Activated naive CD4-positive, alpha-beta T cell treated with anti-CD3 and anti-CD28 coated beads, Interleukin-2, amount 50 U/mL, for 72 hours (primary cell): ENCODE measurements at regions not wholly inside any gene's neighbourhood (a gene's known extent, or its start where the extent isn't known, plus 50 kb on each side); places are given as distances from the start of the nearest gene placed in this dataset.
A peak's percentile ranks its signal among the peaks of the same experiment; 100 is the strongest.

Experiments
- ATAC-seq, 2 donors: fragments of 150-1000 bp; cut with Tn5 transposase; 2 replicates each; pipeline ENCODE4 v1.10.0; 2021; ENCODE audit warnings: mild to moderate bottlenecking in 2 of 2, moderate library complexity in 2 of 2
- DNase-seq, 2 donors: peaks; one replicate each; pipeline ENCODE4 v3.0.0; 2021 to 2022; ENCODE audit warnings: low spot score in 2 of 2
- H3K27ac Mint-ChIP-seq, 2 donors: one replicate each; pipeline ENCODE4 v1.8.0; 2022; ENCODE audit warnings: mild to moderate bottlenecking in 2 of 2, mixed read lengths in 2 of 2
- H3K36me3 Mint-ChIP-seq, 2 donors: one replicate each; pipeline ENCODE4 v1.8.0; 2022; ENCODE audit warnings: mixed read lengths in 2 of 2
- H3K9me3 Mint-ChIP-seq, 2 donors: one replicate each; pipeline ENCODE4 v1.8.0; 2022; ENCODE audit warnings: mixed read lengths in 2 of 2

GRCh38 chr22:49023161-49023878 is 804.4 kb downstream of the BRD1 start:
- no peaks in the 10 kb centered on the region for H3K9me3 Mint-ChIP-seq
- H3K27ac Mint-ChIP-seq = no peak overlapping the region
- no peak for ATAC-seq
- no peaks in the 10 kb centered on the region for H3K36me3 Mint-ChIP-seq
- peak in 1 of 2 donors; percentile 25 for DNase-seq

- no peaks in the 10 kb centered on the region for H3K36me3 Mint-ChIP-seq
- H3K27ac Mint-ChIP-seq = no peak overlapping the region
- H3K9me3 Mint-ChIP-seq = no peaks in the 10 kb centered on the region
- ATAC-seq = no peak
- DNase-seq = peak in 1 of 2 donors; percentile 18
Measured at GRCh38 chr22:49022816-49023160, 804.9 kb downstream of the BRD1 start.

GRCh38 chr22:49021926-49022815 is 805.5 kb downstream of the BRD1 start:
- H3K36me3 Mint-ChIP-seq = no peaks in the 10 kb centered on the region
- DNase-seq = peak in 1 of 2 donors; percentile 21
- H3K27ac Mint-ChIP-seq = no peak overlapping the region
- ATAC-seq = no peak
- no peaks in the 10 kb centered on the region for H3K9me3 Mint-ChIP-seq

- Mint-ChIP-seq H3K36me3 (no peaks in the 10 kb centered on the region), H3K27ac (no peak overlapping the region), H3K9me3 (no peaks in the 10 kb centered on the region)
- ATAC-seq (no peak), DNase-seq (peak in 1 of 2 donors; percentile 35)
Measured at GRCh38 chr22:49021131-49021925, 806.3 kb downstream of the BRD1 start.

GRCh38 chr22:49019737-49020713 is 807.6 kb downstream of the BRD1 start:
- DNase-seq = peak in 1 of 2 donors; percentile 25
- H3K9me3 Mint-ChIP-seq = no peaks in the 10 kb centered on the region
- H3K36me3 Mint-ChIP-seq = no peaks in the 10 kb centered on the region
- no peak for ATAC-seq
- no peak overlapping the region for H3K27ac Mint-ChIP-seq

GRCh38 chr22:49018601-49019000 is 809.1 kb downstream of the BRD1 start:
- ATAC-seq = no peak
- DNase-seq = no peak
- Mint-ChIP-seq H3K9me3 (no peaks in the 10 kb centered on the region), H3K27ac (no peak overlapping the region), H3K36me3 (no peaks in the 10 kb centered on the region)

GRCh38 chr22:49017482-49018329 is 810.0 kb downstream of the BRD1 start:
- ATAC-seq (no peak), DNase-seq (no peak)
- H3K27ac Mint-ChIP-seq = no peak overlapping the region
- no peaks in the 10 kb centered on the region for H3K36me3 Mint-ChIP-seq
- no peaks in the 10 kb centered on the region for H3K9me3 Mint-ChIP-seq

- Mint-ChIP-seq H3K36me3 (no peaks in the 10 kb centered on the region), H3K27ac (no peak overlapping the region), H3K9me3 (no peaks in the 10 kb centered on the region)
- ATAC-seq (no peak), DNase-seq (no peak)
Measured at GRCh38 chr22:49016909-49017481, 810.7 kb downstream of the BRD1 start.

- no peak overlapping the region for H3K27ac Mint-ChIP-seq
- no peaks in the 10 kb centered on the region for H3K36me3 Mint-ChIP-seq
- H3K9me3 Mint-ChIP-seq = no peaks in the 10 kb centered on the region
- ATAC-seq = no peak
- DNase-seq = no peak
Measured at GRCh38 chr22:49015993-49016908, 811.4 kb downstream of the BRD1 start.

- no peaks in the 10 kb centered on the region for H3K9me3 Mint-ChIP-seq
- ATAC-seq = no peak
- no peak overlapping the region for H3K27ac Mint-ChIP-seq
- DNase-seq = no peak
- H3K36me3 Mint-ChIP-seq = no peaks in the 10 kb centered on the region
Measured at GRCh38 chr22:49015459-49015858, 812.2 kb downstream of the BRD1 start.

GRCh38 chr22:49014227-49015201 is 813.2 kb downstream of the BRD1 start:
- DNase-seq = no peak
- no peaks in the 10 kb centered on the region for H3K36me3 Mint-ChIP-seq
- ATAC-seq = no peak
- H3K27ac Mint-ChIP-seq = no peak overlapping the region
- no peaks in the 10 kb centered on the region for H3K9me3 Mint-ChIP-seq

GRCh38 chr22:49013707-49014106 is 814.0 kb downstream of the BRD1 start:
- DNase-seq (no peak), ATAC-seq (no peak)
- Mint-ChIP-seq H3K27ac (no peak overlapping the region), H3K36me3 (no peaks in the 10 kb centered on the region), H3K9me3 (no peaks in the 10 kb centered on the region)

- no peaks in the 10 kb centered on the region for H3K36me3 Mint-ChIP-seq
- DNase-seq = no peak
- ATAC-seq = no peak
Measured at GRCh38 chr22:49012712-49013395, 814.8 kb downstream of the BRD1 start.

More at GRCh38 chr22:49012712-49013395, 814.8 kb downstream of the BRD1 start:
- Mint-ChIP-seq H3K27ac (no peak overlapping the region), H3K9me3 (no peaks in the 10 kb centered on the region)
